Suprapubic skin (tissue), 4 donors: ENCODE measurements at regions not wholly inside any gene's neighbourhood (a gene's known extent, or its start where the extent isn't known, plus 50 kb on each side); places are given as distances from the start of the nearest gene placed in this dataset.

ENCODE experiments used
- EP300 ChIP-seq: sonication (generic); formaldehyde crosslinking; IDR thresholded peaks from one replicate; pipeline ENCODE4 v1.6.1; 2017; ENCODE audit warnings: antibody characterized with exemption
- POLR2A ChIP-seq, 2 donors: fragments of 450-650 bp; IDR thresholded peaks; one replicate each; pipeline ENCODE4 v1.6.1; 2017; ENCODE audit warnings: antibody characterized with exemption in 2 of 2, mild to moderate bottlenecking in 2 of 2, moderate library complexity in 2 of 2
- POLR2AphosphoS5 ChIP-seq, 3 donors: sonication (generic); formaldehyde crosslinking; IDR thresholded peaks; one replicate each; pipeline ENCODE4 v1.6.1; 2017; ENCODE audit warnings: antibody characterized with exemption in 3 of 3
- TF ChIP-seq, protein P1 (sequence below), 2 donors: fragments of 200-600 bp in 1 of 2; fragments of 450-650 bp in 1 of 2; sonication (generic) in 1 of 2; IDR thresholded peaks; one replicate each; pipeline ENCODE4 v1.5.1; 2016 to 2019; ENCODE audit warnings: antibody characterized with exemption in 2 of 2, mild to moderate bottlenecking in 1 of 2, moderate library complexity in 1 of 2

DNA sequence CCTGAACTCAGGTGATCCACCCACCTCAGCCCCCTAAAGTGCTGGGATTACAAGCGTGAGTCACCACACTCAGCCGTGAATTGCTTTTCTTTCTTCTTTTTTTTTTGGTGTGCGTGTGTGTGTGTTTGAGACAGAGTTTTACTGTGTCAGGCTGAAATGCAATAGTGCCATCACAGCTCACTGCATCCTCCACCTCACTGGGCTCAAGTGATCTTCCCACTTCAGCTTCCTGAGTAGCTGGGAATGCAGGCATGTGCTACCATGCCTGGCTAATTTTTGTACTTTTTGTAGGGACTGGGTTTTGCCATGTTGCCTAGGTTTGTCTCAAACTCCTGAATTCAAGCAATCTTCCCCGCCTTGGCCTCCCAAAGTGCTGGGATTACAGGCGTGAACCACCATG is 113.7 kb upstream of the HAPLN1 start:
- TF ChIP-seq, protein P1, sequence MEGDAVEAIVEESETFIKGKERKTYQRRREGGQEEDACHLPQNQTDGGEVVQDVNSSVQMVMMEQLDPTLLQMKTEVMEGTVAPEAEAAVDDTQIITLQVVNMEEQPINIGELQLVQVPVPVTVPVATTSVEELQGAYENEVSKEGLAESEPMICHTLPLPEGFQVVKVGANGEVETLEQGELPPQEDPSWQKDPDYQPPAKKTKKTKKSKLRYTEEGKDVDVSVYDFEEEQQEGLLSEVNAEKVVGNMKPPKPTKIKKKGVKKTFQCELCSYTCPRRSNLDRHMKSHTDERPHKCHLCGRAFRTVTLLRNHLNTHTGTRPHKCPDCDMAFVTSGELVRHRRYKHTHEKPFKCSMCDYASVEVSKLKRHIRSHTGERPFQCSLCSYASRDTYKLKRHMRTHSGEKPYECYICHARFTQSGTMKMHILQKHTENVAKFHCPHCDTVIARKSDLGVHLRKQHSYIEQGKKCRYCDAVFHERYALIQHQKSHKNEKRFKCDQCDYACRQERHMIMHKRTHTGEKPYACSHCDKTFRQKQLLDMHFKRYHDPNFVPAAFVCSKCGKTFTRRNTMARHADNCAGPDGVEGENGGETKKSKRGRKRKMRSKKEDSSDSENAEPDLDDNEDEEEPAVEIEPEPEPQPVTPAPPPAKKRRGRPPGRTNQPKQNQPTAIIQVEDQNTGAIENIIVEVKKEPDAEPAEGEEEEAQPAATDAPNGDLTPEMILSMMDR (IDR thresholded peaks at IDR 0.05): no peak
- TF ChIP-seq POLR2AphosphoS5 (IDR thresholded peaks at IDR 0.05) (no peak), POLR2A (IDR thresholded peaks at IDR 0.05) (no peak), EP300 (no peak)
